HEK293T (cell line): ENCODE measurements at regions not wholly inside any gene's neighbourhood (a gene's known extent, or its start where the extent isn't known, plus 50 kb on each side); places are given as distances from the start of the nearest gene placed in this dataset.

ENCODE experiments used
- ARNT ChIP-seq: fragments of 450-650 bp; IDR thresholded peaks from 2 replicates; pipeline ENCODE4 v1.6.1; 2017; ENCODE audit warnings: mild to moderate bottlenecking
- FOXM1 ChIP-seq: fragments of 450-650 bp; IDR thresholded peaks from 2 replicates; pipeline ENCODE4 v1.6.1; 2017; ENCODE audit warnings: mild to moderate bottlenecking, borderline replicate concordance
- SP1 ChIP-seq: fragments of 450-650 bp; IDR thresholded peaks from 2 replicates; pipeline ENCODE4 v1.6.1; 2017
- TARDBP ChIP-seq: fragments of 450-650 bp; IDR thresholded peaks from 2 replicates; pipeline ENCODE4 v1.6.1; 2016

GRCh38 chr4:78691971-78692821 is 84.0 kb upstream of the BMP2K start:
- TF ChIP-seq TARDBP, result no peak
- TF ChIP-seq FOXM1, result no peak
- no peak for TF ChIP-seq ARNT
- no peak for TF ChIP-seq SP1
